Fibroblast of mammary gland (primary cell): ENCODE measurements at regions not wholly inside any gene's neighbourhood (a gene's known extent, or its start where the extent isn't known, plus 50 kb on each side); places are given as distances from the start of the nearest gene placed in this dataset.

Experiments used
- DNase-seq: peaks from one replicate; pipeline ENCODE4 v3.0.0-alpha.2; 2010; ENCODE audit warnings: low read depth
- H3K4me3 ChIP-seq: 2 replicates; pipeline ENCODE4 v1.5.1; 2011; ENCODE audit warnings: low read depth, mild to moderate bottlenecking, low read length, moderate library complexity; ENCODE audit not compliant: control insufficient read depth
- TF ChIP-seq, protein P1 (sequence below): conservative IDR thresholded peaks from 2 replicates; pipeline ENCODE4 v1.5.1; 2011; ENCODE audit warnings: low read depth, low read length, inconsistent platforms; ENCODE audit not compliant: control insufficient read depth, insufficient read depth

GRCh38 chr2:236912326-236913120, 173.2 kb upstream of the COPS8 start:
- TF ChIP-seq, protein P1, sequence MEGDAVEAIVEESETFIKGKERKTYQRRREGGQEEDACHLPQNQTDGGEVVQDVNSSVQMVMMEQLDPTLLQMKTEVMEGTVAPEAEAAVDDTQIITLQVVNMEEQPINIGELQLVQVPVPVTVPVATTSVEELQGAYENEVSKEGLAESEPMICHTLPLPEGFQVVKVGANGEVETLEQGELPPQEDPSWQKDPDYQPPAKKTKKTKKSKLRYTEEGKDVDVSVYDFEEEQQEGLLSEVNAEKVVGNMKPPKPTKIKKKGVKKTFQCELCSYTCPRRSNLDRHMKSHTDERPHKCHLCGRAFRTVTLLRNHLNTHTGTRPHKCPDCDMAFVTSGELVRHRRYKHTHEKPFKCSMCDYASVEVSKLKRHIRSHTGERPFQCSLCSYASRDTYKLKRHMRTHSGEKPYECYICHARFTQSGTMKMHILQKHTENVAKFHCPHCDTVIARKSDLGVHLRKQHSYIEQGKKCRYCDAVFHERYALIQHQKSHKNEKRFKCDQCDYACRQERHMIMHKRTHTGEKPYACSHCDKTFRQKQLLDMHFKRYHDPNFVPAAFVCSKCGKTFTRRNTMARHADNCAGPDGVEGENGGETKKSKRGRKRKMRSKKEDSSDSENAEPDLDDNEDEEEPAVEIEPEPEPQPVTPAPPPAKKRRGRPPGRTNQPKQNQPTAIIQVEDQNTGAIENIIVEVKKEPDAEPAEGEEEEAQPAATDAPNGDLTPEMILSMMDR: no peak
- H3K4me3 ChIP-seq: no peak overlapping the region
- no peak for DNase-seq

DNA sequence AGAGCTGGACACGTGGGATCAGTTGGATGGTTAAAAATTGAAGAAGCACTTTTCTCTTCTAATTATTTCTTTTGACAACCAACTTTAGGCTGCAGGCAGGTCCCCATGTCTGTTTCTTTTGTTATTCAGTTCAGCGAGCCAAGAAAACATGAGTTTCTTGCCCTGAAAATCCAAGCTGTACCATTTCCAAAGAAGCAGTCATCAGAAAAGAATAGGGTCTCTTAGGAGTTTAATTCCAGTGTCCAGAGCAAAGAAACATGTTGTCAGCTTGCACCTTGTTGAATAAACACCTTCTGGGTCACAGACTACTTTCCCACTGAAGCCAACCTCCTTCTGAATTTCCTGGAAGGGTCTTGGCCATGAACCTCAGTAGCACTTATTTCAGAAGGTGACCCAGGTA, 170.5 kb upstream of the COPS8 start:
- TF ChIP-seq, protein P1: no peak
- no peak overlapping the region for H3K4me3 ChIP-seq

DNA sequence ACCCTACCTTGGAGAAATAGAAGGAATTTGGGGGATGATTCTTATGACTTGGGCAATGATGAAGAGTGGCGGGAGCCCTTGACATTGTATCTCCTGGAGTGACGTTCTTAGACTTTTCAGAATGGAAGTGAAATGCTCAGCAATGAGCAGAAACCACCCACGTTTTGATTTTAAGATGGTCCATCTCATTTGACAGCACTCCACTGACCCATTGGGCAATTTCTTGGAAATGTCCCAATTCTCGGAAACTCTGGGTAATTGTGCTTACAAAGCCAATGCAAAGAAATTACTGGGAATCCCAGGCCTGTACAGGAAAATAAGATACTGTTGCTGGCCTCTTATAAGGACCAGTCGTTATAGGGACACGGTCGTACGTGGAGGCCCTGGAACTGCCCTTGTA, 170.0 kb upstream of the COPS8 start:
- TF ChIP-seq, protein P1: no peak
- DNase-seq: no peak
- no peak overlapping the region for H3K4me3 ChIP-seq

More for the DNA sequence above, 170.5 kb upstream of the COPS8 start:
- no peak for DNase-seq

- no peak for DNase-seq
- TF ChIP-seq, protein P1: no peak
- no peak overlapping the region for H3K4me3 ChIP-seq
Observed at GRCh38 chr2:236916181-236916580, 169.5 kb upstream of the COPS8 start.

DNA sequence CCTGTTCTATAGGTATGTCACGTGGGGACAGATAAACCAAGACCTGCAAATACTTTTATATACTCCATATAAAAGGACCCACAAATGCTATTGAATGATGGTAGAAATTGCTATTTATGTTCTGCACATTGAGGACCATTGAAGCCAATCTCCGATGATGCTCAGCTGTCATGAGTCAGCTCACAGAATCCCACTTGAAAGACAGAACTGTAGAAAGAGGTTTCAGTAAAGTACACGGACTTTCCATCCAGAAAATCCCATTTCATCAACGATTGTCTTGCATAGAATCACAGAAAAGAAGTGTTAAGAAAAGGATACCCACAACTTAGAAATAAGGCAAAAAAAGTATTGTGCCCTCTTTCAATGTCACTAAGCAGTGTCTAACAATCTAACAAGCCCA, 169.0 kb upstream of the COPS8 start:
- TF ChIP-seq, protein P1: no peak
- DNase-seq: no peak
- H3K4me3 ChIP-seq: no peak overlapping the region

GRCh38 chr2:236917164-236917563, 168.5 kb upstream of the COPS8 start:
- no peak for DNase-seq
- H3K4me3 ChIP-seq: no peak overlapping the region
- TF ChIP-seq, protein P1: no peak
